Astrocyte of the spinal cord (primary cell): ENCODE measurements at regions not wholly inside any gene's neighbourhood (a gene's known extent, or its start where the extent isn't known, plus 50 kb on each side); places are given as distances from the start of the nearest gene placed in this dataset.
"Not testable (repeated sequence)": the region's sequence is repeated elsewhere in the genome, so short reads cannot be mapped to it uniquely, and the experiment has no call there.

Source experiments
- DNase-seq: peaks from one replicate; pipeline ENCODE4 v3.0.0; 2011; ENCODE audit warnings: low read depth, low spot score
- H3K4me3 ChIP-seq: 2 replicates; pipeline ENCODE4 v1.5.1; 2011; ENCODE audit warnings: low read depth, mild to moderate bottlenecking, low read length, moderate library complexity
- in situ Hi-C: cut with HindIII; loops from 2 replicates; pipeline ENCODE4 v1.10.0; 2017; ENCODE audit warnings: low sequenced_read_pairs
- TF ChIP-seq, protein P1 (sequence below): IDR thresholded peaks from 2 replicates; pipeline ENCODE4 v1.5.1; 2012; ENCODE audit warnings: low read depth, mild to moderate bottlenecking, low read length, inconsistent platforms

DNA sequence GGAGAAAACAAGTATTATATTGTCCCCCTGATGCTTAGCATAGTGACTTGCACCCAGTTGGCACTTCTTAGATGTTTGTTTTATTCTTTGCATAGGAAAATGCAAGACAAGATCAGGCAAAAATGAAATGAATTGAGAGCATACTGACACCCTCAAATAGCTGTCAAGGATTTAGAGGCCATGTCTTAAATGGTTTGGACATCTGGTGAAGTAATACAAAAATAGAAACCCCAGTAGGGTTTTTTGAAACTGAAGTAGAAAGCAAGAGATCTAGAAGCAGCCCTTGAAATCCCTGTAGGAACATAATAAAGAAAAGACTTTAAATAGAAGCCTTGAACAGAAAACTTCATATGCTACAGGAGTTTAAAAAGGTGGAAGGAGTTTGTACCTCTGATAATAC lies 174.3 kb downstream of the ANXA1 start:
- in situ Hi-C loops = no loop called here
- no peak overlapping the region for H3K4me3 ChIP-seq
- DNase-seq = no peak
- TF ChIP-seq, protein P1, sequence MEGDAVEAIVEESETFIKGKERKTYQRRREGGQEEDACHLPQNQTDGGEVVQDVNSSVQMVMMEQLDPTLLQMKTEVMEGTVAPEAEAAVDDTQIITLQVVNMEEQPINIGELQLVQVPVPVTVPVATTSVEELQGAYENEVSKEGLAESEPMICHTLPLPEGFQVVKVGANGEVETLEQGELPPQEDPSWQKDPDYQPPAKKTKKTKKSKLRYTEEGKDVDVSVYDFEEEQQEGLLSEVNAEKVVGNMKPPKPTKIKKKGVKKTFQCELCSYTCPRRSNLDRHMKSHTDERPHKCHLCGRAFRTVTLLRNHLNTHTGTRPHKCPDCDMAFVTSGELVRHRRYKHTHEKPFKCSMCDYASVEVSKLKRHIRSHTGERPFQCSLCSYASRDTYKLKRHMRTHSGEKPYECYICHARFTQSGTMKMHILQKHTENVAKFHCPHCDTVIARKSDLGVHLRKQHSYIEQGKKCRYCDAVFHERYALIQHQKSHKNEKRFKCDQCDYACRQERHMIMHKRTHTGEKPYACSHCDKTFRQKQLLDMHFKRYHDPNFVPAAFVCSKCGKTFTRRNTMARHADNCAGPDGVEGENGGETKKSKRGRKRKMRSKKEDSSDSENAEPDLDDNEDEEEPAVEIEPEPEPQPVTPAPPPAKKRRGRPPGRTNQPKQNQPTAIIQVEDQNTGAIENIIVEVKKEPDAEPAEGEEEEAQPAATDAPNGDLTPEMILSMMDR = no peak

- TF ChIP-seq, protein P1 = no peak
- no peak overlapping the region for H3K4me3 ChIP-seq
- no peak for DNase-seq
- in situ Hi-C loops = no loop called here
Measured at GRCh38 chr9:73327149-73327548, 175.5 kb downstream of the ANXA1 start.

DNA sequence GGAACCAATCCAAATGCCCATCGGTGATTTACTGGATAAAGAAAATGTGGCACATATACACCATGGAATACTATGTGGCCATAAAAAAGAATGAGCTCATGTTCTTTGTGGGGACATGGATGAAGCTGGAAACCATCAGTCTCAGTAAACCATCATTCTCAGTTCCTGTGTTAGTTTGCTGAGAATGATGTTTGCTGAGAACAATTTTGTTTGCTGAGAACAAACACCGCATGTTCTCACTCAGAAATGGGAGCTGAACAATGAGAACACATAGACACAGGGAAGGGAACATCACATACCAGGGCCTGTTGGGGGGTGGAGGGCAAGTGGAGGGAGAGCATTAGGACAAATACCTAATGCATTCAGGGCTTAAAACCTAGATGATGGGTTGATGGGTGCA lies 185.5 kb downstream of the ANXA1 start:
- H3K4me3 ChIP-seq, DNase-seq, in situ Hi-C loops: not testable (repeated sequence)

GRCh38 chr9:73344060-73344459 lies 192.4 kb downstream of the ANXA1 start:
- TF ChIP-seq, protein P1 = no peak
- in situ Hi-C loops = no loop called here

DNA sequence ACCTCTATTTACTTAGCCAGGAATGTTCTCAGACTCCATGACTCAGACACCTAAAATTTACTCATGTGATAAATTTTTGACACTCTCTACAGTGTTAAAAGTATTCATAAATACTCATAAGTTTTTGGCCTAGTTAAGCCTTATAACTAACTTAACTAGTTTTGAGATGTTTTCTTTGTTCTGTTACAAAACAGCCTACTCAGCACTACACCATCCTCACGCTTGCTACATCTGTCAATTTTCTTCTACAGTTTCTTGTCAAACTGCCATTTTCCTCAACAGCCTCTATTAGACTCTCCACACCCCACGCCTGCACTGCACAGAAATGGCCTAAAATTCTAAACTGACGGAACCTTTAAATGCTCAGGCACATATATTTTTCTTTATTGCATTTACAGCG lies 195.5 kb downstream of the ANXA1 start:
- no peak for DNase-seq
- in situ Hi-C loops = no loop called here
- TF ChIP-seq, protein P1 = no peak

More at GRCh38 chr9:73344060-73344459, 192.4 kb downstream of the ANXA1 start:
- no peak overlapping the region for H3K4me3 ChIP-seq
- DNase-seq = no peak

DNA sequence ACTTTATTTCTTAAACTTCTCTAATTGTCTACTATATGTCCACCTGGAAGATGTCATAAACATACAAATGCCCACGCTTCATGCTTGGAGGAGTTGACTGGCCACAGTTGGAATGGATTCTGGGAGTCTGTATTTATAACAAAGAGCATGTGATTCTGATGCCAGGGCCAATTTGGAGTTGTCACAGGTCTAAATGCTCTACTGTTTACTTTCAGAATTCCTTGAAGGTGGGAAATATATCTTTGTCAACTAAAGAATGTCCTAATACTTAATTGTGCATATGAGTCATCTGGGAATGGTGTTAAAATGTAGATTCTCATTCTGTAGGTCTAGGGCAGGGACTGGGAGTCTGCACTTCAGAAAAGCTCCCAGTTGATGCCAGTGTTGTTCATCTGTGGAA lies 196.1 kb downstream of the ANXA1 start:
- DNase-seq = no peak
- TF ChIP-seq, protein P1 = no peak
- no peak overlapping the region for H3K4me3 ChIP-seq
- in situ Hi-C loops = no loop called here

More for the DNA sequence above, 195.5 kb downstream of the ANXA1 start:
- H3K4me3 ChIP-seq = no peak overlapping the region

DNA sequence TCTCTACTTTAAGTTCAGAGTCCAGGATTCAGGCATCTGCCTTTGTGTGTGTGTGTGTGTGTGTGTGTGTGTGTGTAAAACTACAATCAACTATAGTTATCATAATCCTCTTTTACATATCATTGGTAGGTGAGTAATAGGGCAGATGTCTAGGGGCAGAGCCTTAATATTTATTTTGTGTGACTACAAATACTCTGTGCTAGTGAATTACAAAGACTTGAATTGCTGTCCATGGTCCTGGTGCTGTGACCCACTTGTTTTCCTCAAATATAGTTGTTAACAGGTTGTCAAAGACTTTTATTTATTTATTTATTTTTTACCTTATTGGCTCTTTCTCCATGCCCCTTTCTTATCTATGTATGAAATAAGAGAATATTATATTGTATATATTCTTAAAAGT lies 196.8 kb downstream of the ANXA1 start:
- DNase-seq = peak; percentile 16
- in situ Hi-C loops = no loop called here

More for the DNA sequence above, 196.8 kb downstream of the ANXA1 start:
- TF ChIP-seq, protein P1 = no peak
- H3K4me3 ChIP-seq = no peak overlapping the region
